ENCODE measurements at regions not wholly inside any gene's neighbourhood (a gene's known extent, or its start where the extent isn't known, plus 50 kb on each side); places are given as distances from the start of the nearest gene placed in this dataset.

DNA sequence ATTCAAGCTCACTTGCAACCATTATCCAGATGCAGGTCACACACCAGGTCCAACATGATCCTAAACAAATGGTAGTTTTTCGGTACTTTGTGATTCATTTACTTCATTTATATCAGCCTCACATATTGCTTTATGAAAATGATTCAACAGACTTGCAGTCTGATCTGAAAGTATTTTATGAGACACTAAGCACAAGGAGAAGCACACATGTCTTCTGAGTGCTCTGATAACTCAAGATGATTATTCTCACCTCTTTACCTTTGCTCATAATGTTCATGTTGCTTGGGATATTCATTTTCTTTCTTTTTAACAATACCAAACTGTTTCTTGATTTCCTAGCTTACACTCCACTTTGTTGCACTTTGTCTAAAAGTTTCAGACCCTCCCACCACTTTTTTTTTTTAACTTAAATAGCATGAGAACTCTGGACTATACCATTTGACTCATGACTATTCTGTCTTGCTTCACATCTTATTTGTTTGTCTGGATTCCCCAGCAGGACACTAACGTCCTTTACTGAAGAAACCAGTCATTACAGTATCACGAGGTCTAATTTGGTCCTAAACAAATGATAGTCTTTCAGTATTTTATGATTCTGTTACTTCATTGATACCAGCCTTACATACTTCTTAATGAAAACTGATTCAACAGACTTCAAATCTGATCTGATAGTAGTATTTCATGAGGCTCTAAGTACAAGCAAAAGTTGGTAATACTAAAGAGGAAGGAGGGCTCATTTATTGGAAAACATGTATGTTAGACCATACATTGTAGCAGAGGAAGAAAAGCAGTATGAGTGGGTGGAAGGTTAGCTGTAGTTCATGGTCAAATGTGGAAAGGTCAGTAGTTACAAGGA, 171.8 kb upstream of the AHR start:
- DNase-seq (ENCODE audit: low read depth in 2 of 3, low spot score in 1 of 3), result no peak

- no peak for DNase-seq (ENCODE audit: low read depth in 2 of 3, low spot score in 1 of 3)
Observed at GRCh38 chr7:17129218-17129617, 169.2 kb upstream of the AHR start.

DNA sequence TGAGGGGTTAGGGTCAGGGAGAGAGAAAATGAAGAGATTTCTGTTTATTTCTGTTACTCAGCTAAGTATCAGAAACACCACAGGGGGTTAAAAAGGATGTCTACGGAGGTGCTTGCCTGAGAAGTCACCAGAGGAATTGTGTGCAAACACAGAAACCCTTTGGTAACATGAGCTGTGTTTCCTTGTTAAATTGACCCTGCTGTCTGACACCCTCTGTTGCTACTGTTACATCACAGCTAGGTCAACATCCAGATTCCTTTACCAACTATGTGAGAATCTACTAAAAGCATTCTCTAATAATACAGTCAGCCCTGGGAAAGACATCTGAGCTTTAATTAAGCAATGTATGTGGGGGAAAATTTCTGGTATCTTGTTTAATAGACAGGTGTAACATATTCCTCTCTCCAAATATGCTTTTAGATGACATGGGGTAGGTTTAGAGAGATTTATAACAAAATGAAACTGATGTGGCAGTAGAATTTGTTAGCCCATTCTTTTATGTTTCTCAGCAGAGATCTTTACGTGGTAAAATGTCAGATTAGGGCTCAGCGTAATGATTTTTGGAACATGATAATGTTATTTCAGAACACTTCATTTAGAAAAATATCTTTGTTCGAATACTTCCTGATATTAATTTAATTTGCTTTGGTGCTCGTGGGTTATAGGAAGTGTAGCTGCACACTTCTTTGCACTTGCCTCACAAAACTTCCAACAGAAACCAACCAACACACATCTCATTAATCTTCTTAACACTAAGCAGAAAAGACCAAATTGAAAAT, 168.0 kb upstream of the AHR start:
- DNase-seq (ENCODE audit: low read depth in 2 of 3, low spot score in 1 of 3), result no peak

- DNase-seq (ENCODE audit: low read depth in 2 of 3, low spot score in 1 of 3), result no peak
Observed at GRCh38 chr7:17131060-17131345, 167.4 kb upstream of the AHR start.

- DNase-seq (ENCODE audit: low read depth in 2 of 3, low spot score in 1 of 3), result no peak
Observed at GRCh38 chr7:17131983-17132655, 166.3 kb upstream of the AHR start.

DNA sequence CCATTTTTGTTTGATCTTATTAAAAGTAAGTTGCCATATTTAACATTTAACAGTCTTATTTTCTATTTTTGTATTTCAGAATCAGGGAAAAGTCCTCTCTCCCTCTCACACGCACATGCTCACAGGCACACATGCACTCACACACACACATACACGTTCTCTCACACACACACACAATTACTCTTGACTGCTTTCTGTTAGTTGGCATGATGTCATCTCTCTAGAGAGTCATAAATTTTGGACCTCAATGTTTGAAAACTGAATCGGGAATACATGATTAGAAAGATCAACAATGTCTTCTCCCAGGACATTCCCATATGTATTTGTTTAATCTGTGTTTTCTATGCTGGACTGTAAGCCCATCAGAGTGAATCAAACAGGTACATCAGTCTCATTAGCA, 165.7 kb upstream of the AHR start:
- no peak for DNase-seq (ENCODE audit: low read depth in 2 of 3, low spot score in 1 of 3)

DNA sequence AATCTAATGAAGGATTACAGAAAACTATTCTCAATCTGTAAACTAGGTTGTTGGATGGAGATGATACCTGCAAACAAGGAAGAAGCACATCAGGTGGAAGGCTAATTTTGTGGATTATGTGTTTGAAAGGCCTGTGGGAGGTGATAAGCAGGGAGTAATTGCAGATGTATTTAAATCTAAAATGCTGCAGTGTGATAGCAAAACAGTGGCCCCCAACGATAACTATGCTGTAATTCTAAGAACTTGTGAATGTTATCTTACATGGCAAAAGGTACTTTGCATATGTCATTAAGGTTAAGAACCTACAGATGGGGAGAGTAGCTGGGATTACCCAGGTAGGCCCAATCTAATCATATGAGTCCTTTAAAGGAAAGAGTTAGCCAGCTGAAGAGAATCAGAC, 164.5 kb upstream of the AHR start:
- DNase-seq (ENCODE audit: low read depth in 2 of 3, low spot score in 1 of 3), result no peak

DNA sequence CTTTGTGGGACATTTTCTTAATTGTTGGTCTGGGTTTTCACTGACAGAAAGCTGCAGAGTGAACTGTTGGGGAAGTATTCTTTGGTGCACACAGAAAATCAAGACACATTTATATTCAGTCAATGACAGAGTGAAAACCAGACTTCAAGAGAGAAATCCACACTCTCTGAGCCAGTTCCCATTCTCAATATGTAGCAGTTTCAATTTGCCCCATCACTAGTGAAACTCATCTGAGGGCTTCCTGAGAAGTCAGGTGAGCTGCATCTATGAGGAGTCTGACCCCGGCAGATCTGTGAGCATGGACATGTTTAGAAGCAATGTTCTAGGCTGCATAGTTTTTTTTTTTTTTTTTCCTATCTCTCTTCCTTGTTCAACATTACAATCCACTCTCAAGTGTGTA, 163.7 kb upstream of the AHR start:
- no peak for DNase-seq (ENCODE audit: low read depth in 2 of 3, low spot score in 1 of 3)

GRCh38 chr7:17136126-17136525, 162.3 kb upstream of the AHR start:
- DNase-seq (ENCODE audit: low read depth in 2 of 3, low spot score in 1 of 3), result no peak

- no peak for DNase-seq (ENCODE audit: low read depth in 2 of 3, low spot score in 1 of 3)
Observed at GRCh38 chr7:17139081-17139480, 159.4 kb upstream of the AHR start.

DNA sequence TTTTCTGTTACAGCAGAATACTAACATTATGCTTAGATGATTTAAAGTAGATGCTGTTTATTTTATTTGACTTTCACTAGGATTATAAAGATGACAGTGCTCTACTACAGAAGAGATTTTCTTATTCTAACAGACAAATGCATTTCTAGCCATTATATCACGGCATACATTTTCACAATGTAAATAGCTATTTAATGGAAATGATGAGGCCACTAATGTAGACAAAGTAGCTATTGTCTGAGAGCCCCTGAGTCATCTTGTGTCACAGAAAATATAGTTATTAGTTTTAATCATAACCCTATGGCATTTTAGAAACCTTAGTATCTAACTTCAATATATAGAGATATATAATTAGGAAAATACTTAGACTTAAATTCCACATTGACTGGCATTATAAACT, 158.0 kb upstream of the AHR start:
- DNase-seq (ENCODE audit: low read depth in 2 of 3, low spot score in 1 of 3), result no peak

GRCh38 chr7:17142831-17143541, 155.5 kb upstream of the AHR start:
- no peak for DNase-seq (ENCODE audit: low read depth in 2 of 3, low spot score in 1 of 3)

GRCh38 chr7:17144322-17144721, 154.1 kb upstream of the AHR start:
- peak; percentile 54 to 61 (median 54) for DNase-seq (ENCODE audit: low read depth in 2 of 3, low spot score in 1 of 3)

- no peak for DNase-seq (ENCODE audit: low read depth in 2 of 3, low spot score in 1 of 3)
Observed at GRCh38 chr7:17146621-17147020, 151.8 kb upstream of the AHR start.

DNA sequence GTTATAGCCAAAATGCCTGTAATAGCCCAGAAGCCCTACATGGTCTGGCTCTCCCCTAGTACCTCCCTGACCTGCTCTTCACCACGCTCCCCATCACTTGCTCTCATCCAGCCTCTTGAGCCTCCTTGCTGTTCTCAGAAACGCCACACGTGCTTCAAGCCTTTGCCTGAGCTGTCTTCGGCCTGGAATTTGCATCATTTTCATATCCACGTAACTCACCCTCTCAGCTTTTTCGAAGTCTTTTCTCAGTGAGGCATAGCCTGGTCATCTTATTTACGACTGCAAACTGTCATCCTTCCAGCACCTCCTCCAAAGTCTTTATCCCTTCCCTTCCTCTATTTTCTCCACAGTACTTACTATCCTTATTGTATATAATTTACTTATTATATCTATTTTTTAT, 151.0 kb upstream of the AHR start:
- DNase-seq (ENCODE audit: low read depth in 2 of 3, low spot score in 1 of 3), result no peak

DNA sequence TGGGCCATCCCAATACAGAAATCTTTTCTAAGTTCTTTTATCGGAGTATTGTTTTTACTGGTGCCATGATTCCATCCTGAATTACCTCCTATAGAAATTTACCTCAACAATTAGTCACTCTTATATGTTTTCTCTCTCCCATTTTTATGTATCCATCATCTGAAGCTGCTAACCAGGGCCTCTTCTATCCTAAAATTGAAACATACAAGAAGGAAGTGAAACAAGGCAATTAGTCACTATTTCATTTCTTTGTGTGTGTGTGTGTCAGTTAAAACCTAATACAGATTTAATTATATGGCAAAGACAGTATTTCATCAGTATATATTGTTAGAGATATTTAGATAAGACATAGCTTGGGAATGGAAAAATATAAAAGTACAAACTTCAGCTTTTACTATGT, 148.4 kb upstream of the AHR start:
- DNase-seq (ENCODE audit: low read depth in 2 of 3, low spot score in 1 of 3), result no peak

DNA sequence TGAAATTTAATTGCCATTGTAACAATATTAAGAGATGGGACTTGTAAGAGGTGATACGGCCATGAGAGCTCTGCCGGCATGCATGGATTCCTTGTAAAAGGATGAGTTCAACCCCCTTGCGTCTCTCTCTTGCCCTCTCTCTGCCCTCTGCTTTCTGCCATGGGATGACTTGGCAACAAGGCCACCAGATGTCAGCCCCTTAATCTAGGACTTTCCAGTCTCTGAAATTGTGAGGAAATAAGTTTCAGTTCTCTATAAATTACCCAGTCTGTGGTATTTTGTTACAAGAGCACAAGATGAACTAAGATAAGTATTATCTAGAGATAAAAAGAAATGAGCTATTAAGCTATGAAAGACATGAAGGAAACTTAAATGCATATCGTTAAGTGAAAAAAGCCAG, 145.7 kb upstream of the AHR start:
- DNase-seq (ENCODE audit: low read depth in 2 of 3, low spot score in 1 of 3), result no peak

GRCh38 chr7:17153536-17153935, 144.9 kb upstream of the AHR start:
- DNase-seq (ENCODE audit: low read depth in 2 of 3, low spot score in 1 of 3), result no peak

GRCh38 chr7:17155529-17155928, 142.9 kb upstream of the AHR start:
- no peak for DNase-seq (ENCODE audit: low read depth in 2 of 3, low spot score in 1 of 3)

- no peak for DNase-seq (ENCODE audit: low read depth in 2 of 3, low spot score in 1 of 3)
Observed at GRCh38 chr7:17158261-17158660, 140.2 kb upstream of the AHR start.

GRCh38 chr7:17159500-17160037, 138.9 kb upstream of the AHR start:
- DNase-seq (ENCODE audit: low read depth in 2 of 3, low spot score in 1 of 3), result no peak
